Ovary (tissue), 7 donors: ENCODE measurements at regions not wholly inside any gene's neighbourhood (a gene's known extent, or its start where the extent isn't known, plus 50 kb on each side); places are given as distances from the start of the nearest gene placed in this dataset.

Experiments used
- DNase-seq, 5 donors: peaks; one replicate each; pipeline ENCODE4 v3.0.0-alpha.2; 2019 to 2020
- H3K27ac ChIP-seq, 2 donors: fragments of 200-600 bp; one replicate each; pipeline versions ENCODE4 v1.5.1 to v1.8.0; 2019 to 2022
- H3K27me3 ChIP-seq: fragments of 200-600 bp; one replicate; pipeline ENCODE4 v1.8.0; 2022
- H3K36me3 ChIP-seq: fragments of 200-600 bp; sonication (generic); one replicate; pipeline ENCODE4 v1.5.1; 2019
- H3K4me1 ChIP-seq: one replicate; pipeline ENCODE4 v1.8.1; 2013; ENCODE audit warnings: mild to moderate bottlenecking, moderate library complexity; ENCODE audit not compliant: insufficient read depth
- H3K4me3 ChIP-seq: fragments of 200-600 bp; sonication (generic); one replicate; pipeline ENCODE4 v1.5.1; 2017
- H3K9me3 ChIP-seq, 2 donors: fragments of 200-600 bp in 1 of 2; sonication (generic) in 1 of 2; one replicate each; pipeline versions ENCODE4 v1.5.1 to v1.8.1; 2013 to 2019; ENCODE audit warnings: mild to moderate bottlenecking in 1 of 2, moderate library complexity in 1 of 2
- CTCF ChIP-seq, 3 donors: fragments of 450-650 bp in 2 of 3; fragments of 200-600 bp in 1 of 3; IDR thresholded peaks; one replicate each; pipeline versions ENCODE4 v1.5.1 to v1.8.0; 2016 to 2022; ENCODE audit warnings: antibody characterized with exemption in 3 of 3, mild to moderate bottlenecking in 1 of 3
- EP300 ChIP-seq: sonication (generic); formaldehyde crosslinking; IDR thresholded peaks from one replicate; pipeline ENCODE4 v1.6.1; 2017; ENCODE audit warnings: antibody characterized with exemption
- POLR2A ChIP-seq: fragments of 450-650 bp; IDR thresholded peaks from one replicate; pipeline ENCODE4 v1.6.1; 2017; ENCODE audit warnings: antibody characterized with exemption, mild to moderate bottlenecking, moderate library complexity
- WGBS, 3 donors: extraction: QIAGEN DNeasy Blood & Tissue Kit in 1 of 3; methylation state at CpG; one replicate each; pipeline versions ENCODE4 v1.1.5 to v1.1.7; 2013 to 2017; 5-methylcytosine and 5-hydroxymethylcytosine counted together
- intact Hi-C, 4 donors: fragments of 100-400 bp; cut with DNase I; formaldehyde crosslinking; loops; one replicate each; pipeline versions ENCODE4 v1.11.0 to v1.15.1; 2022 to 2023
- donor health status: DM: no; HTN: no; CAD: no; lungs with moderate emphysema.
- donor health status: DM: no; HTN: no; CAD: no.
- donor health status: Bipolar disorder and iron deficiency.
- donor health status: DM: no; HTN: no; CAD: no.
- donor health status: DM: yes; HTN: yes; CAD: no.

GRCh38 chr9:82588301-82589180, 474.4 kb downstream of the RASEF start:
- intact Hi-C loops: loop anchor here in 1 of 4 donors (5.0 kb wide), 1 partner anchor 276 kb away; no protein-coding TSS in a partner anchor
- DNase-seq: no peak

GRCh38 chr9:82590845-82591244, 472.1 kb downstream of the RASEF start:
- TF ChIP-seq POLR2A (no peak), EP300 (no peak), CTCF (IDR thresholded peaks at IDR 0.05) (no peak)
- H3K4me3 ChIP-seq: no peak overlapping the region
- intact Hi-C loops: no loop called here
- H3K36me3 ChIP-seq: no peaks in the 10 kb centered on the region
- DNase-seq: no peak
- no peaks in the 10 kb centered on the region for H3K27me3 ChIP-seq
- H3K9me3 ChIP-seq: no peaks in the 10 kb centered on the region
- no peak overlapping the region for H3K27ac ChIP-seq
- H3K4me1 ChIP-seq: no peaks in the 10 kb centered on the region
- 93 to 97% (median 95%) methylated on average over 3 of the region's 3 CpGs for WGBS, 3 donors

More at GRCh38 chr9:82588301-82589180, 474.4 kb downstream of the RASEF start:
- Histone ChIP-seq H3K27me3 (no peaks in the 10 kb centered on the region), H3K27ac (no peak overlapping the region), H3K4me3 (no peak overlapping the region), H3K36me3 (no peaks in the 10 kb centered on the region), H3K4me1 (no peaks in the 10 kb centered on the region), H3K9me3 (no peaks in the 10 kb centered on the region)
- 55 to 74% (median 74%) methylated on average over 6 of the region's 6 CpGs for WGBS, 3 donors
- TF ChIP-seq POLR2A (no peak), EP300 (no peak), CTCF (IDR thresholded peaks at IDR 0.05) (no peak)

GRCh38 chr9:82593501-82593900, 469.4 kb downstream of the RASEF start:
- H3K36me3 ChIP-seq: no peaks in the 10 kb centered on the region
- no peak for DNase-seq

More at GRCh38 chr9:82593501-82593900, 469.4 kb downstream of the RASEF start:
- Histone ChIP-seq H3K27me3 (no peaks in the 10 kb centered on the region), H3K9me3 (no peaks in the 10 kb centered on the region), H3K27ac (no peak overlapping the region), H3K4me1 (peaks cover 1% of the 10 kb centered on the region), H3K4me3 (no peak overlapping the region)
- WGBS, 3 donors: 74 to 75% (median 75%) methylated on average over 5 of the region's 5 CpGs
- intact Hi-C loops: no loop called here
- no peak for TF ChIP-seq EP300
- TF ChIP-seq CTCF (IDR thresholded peaks at IDR 0.05): no peak
- TF ChIP-seq POLR2A: no peak
